Ovary (tissue), 7 donors: ENCODE measurements at regions not wholly inside any gene's neighbourhood (a gene's known extent, or its start where the extent isn't known, plus 50 kb on each side); places are given as distances from the start of the nearest gene placed in this dataset.

ENCODE experiments used
- DNase-seq, 5 donors: peaks; one replicate each; pipeline ENCODE4 v3.0.0-alpha.2; 2019 to 2020
- H3K27ac ChIP-seq, 2 donors: fragments of 200-600 bp; one replicate each; pipeline versions ENCODE4 v1.5.1 to v1.8.0; 2019 to 2022
- H3K27me3 ChIP-seq: fragments of 200-600 bp; one replicate; pipeline ENCODE4 v1.8.0; 2022
- H3K36me3 ChIP-seq: fragments of 200-600 bp; sonication (generic); one replicate; pipeline ENCODE4 v1.5.1; 2019
- H3K4me1 ChIP-seq: one replicate; pipeline ENCODE4 v1.8.1; 2013; ENCODE audit warnings: mild to moderate bottlenecking, moderate library complexity; ENCODE audit not compliant: insufficient read depth
- H3K4me3 ChIP-seq: fragments of 200-600 bp; sonication (generic); one replicate; pipeline ENCODE4 v1.5.1; 2017
- H3K9me3 ChIP-seq, 2 donors: fragments of 200-600 bp in 1 of 2; sonication (generic) in 1 of 2; one replicate each; pipeline versions ENCODE4 v1.5.1 to v1.8.1; 2013 to 2019; ENCODE audit warnings: mild to moderate bottlenecking in 1 of 2, moderate library complexity in 1 of 2
- EP300 ChIP-seq: sonication (generic); formaldehyde crosslinking; IDR thresholded peaks from one replicate; pipeline ENCODE4 v1.6.1; 2017; ENCODE audit warnings: antibody characterized with exemption
- POLR2A ChIP-seq: fragments of 450-650 bp; IDR thresholded peaks from one replicate; pipeline ENCODE4 v1.6.1; 2017; ENCODE audit warnings: antibody characterized with exemption, mild to moderate bottlenecking, moderate library complexity
- WGBS, 3 donors: extraction: QIAGEN DNeasy Blood & Tissue Kit in 1 of 3; methylation state at CpG; one replicate each; pipeline versions ENCODE4 v1.1.5 to v1.1.7; 2013 to 2017; 5-methylcytosine and 5-hydroxymethylcytosine counted together
- intact Hi-C, 4 donors: fragments of 100-400 bp; cut with DNase I; formaldehyde crosslinking; loops; one replicate each; pipeline versions ENCODE4 v1.11.0 to v1.15.1; 2022 to 2023
- TF ChIP-seq, protein P1 (sequence below), 3 donors: fragments of 450-650 bp in 2 of 3; fragments of 200-600 bp in 1 of 3; IDR thresholded peaks; one replicate each; pipeline versions ENCODE4 v1.5.1 to v1.8.0; 2016 to 2022; ENCODE audit warnings: antibody characterized with exemption in 3 of 3, mild to moderate bottlenecking in 1 of 3
- donor health status: DM: no; HTN: no; CAD: no; lungs with moderate emphysema.
- donor health status: DM: no; HTN: no; CAD: no.
- donor health status: Bipolar disorder and iron deficiency.
- donor health status: DM: no; HTN: no; CAD: no.
- donor health status: DM: yes; HTN: yes; CAD: no.

DNA sequence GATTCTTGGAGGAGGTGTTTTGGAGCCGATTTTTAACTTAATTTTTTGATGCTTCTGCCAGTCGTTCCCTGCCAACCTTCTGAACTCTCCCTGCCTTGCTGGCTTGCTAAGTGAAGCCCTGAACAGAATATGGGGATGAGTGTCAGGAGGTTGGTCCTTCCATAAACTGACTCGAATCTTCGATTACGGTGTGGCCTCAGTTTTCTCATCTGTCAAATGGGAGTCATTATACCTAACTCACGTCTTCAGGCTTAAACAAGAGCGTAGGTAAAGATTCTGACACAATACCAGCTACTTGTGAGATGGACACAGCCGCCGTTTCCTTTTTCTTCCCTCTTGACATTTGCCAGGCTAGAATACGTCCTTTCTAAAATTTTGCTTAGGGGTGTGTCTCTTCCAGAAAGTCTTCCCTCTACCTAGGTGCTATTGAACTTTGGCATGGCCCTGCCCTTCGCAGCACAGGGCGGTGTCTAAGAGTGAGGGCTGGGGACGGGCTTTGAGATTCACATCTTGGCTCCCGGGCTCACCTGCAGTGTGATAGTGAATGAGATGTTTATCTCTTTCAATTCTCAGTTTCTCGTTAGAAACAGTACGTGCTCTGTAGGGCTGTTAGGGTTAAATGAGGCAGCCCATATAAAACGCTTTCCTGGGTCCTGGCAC is 190.6 kb upstream of the SDK2 start:
- H3K27me3 ChIP-seq = no peaks in the 10 kb centered on the region
- H3K4me3 ChIP-seq = no peak overlapping the region
- H3K4me1 ChIP-seq = no peaks in the 10 kb centered on the region
- DNase-seq = no peak
- TF ChIP-seq, protein P1, sequence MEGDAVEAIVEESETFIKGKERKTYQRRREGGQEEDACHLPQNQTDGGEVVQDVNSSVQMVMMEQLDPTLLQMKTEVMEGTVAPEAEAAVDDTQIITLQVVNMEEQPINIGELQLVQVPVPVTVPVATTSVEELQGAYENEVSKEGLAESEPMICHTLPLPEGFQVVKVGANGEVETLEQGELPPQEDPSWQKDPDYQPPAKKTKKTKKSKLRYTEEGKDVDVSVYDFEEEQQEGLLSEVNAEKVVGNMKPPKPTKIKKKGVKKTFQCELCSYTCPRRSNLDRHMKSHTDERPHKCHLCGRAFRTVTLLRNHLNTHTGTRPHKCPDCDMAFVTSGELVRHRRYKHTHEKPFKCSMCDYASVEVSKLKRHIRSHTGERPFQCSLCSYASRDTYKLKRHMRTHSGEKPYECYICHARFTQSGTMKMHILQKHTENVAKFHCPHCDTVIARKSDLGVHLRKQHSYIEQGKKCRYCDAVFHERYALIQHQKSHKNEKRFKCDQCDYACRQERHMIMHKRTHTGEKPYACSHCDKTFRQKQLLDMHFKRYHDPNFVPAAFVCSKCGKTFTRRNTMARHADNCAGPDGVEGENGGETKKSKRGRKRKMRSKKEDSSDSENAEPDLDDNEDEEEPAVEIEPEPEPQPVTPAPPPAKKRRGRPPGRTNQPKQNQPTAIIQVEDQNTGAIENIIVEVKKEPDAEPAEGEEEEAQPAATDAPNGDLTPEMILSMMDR (IDR thresholded peaks at IDR 0.05) = no peak
- TF ChIP-seq POLR2A (no peak), EP300 (no peak)
- no peaks in the 10 kb centered on the region for H3K9me3 ChIP-seq
- H3K36me3 ChIP-seq = no peaks in the 10 kb centered on the region
- intact Hi-C loops = no loop called here
- no peak overlapping the region for H3K27ac ChIP-seq
- 66 to 73% (median 69%) methylated on average over 17 of the region's 17 CpGs for WGBS, 3 donors

DNA sequence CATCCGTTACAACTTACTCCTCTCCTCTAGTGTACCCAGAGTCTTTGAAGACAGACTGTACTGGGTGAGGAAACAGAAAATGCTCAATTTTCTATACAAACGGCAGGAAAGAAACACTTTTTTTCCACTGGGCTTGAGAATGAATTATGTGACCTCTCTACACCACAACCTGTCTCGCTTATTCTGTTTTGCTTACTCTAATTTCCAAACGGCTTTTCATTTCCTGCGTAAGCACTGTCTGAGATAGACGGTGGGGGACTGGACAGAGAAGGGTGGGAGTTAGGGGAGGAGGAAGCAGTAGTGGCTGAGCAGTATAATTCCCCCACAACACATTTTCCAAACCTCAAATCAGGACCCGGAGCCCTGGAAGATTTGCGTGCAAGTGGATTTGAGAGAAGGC is 191.4 kb upstream of the SDK2 start:
- no peak for TF ChIP-seq POLR2A
- TF ChIP-seq, protein P1 (IDR thresholded peaks at IDR 0.05) = no peak
- TF ChIP-seq EP300 = no peak
- no peaks in the 10 kb centered on the region for H3K27me3 ChIP-seq
- 3 to 5% (median 4%) methylated on average over 8 of the region's 8 CpGs for WGBS, 3 donors
- H3K9me3 ChIP-seq = no peaks in the 10 kb centered on the region
- no peak overlapping the region for H3K27ac ChIP-seq
- intact Hi-C loops = no loop called here
- H3K4me3 ChIP-seq = no peak overlapping the region
- H3K36me3 ChIP-seq = no peaks in the 10 kb centered on the region
- H3K4me1 ChIP-seq = no peaks in the 10 kb centered on the region
- no peak for DNase-seq

DNA sequence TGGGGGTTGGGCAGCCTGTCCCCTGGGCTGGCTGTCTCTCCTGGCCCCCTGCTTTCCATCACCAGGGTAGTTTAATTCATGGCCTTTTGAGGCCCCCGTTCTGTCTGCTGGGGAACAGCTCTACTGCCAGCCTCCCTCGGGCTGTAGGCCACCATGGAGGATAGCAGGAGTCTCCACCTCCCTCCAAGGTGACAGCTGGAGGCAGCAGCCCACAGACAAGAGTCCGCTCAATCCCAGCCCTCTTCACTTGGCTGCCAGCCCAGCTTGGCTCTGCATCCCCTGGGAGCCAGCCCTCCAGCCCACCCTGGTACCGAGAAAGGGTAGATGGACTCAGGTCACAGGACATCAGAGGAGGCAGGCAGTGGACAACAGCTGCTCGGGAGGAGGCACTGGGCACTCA is 194.6 kb upstream of the SDK2 start:
- intact Hi-C loops = no loop called here
- no peak for DNase-seq

DNA sequence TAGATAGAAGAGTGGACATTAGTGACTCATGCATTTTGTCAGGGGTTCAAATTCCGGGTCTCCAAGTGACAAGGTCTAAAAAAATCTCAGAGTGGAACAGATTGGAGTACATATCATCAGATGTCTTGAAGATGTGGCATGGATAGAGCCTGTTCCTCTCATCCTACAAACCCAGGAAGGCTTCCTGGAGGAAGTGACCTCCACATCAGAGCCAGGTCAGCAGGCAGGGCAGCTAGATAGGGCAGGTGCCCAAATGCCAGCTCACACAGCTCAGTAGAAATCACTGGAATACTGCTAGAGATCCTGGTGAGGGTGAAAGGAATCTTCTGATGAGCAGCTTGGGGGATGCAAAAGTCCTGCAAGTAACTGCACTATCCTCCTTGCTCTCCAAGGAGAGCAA is 196.6 kb upstream of the SDK2 start:
- no peak for DNase-seq
- Histone ChIP-seq H3K27ac (no peak overlapping the region), H3K4me1 (no peaks in the 10 kb centered on the region), H3K27me3 (no peaks in the 10 kb centered on the region), H3K4me3 (no peak overlapping the region), H3K9me3 (no peaks in the 10 kb centered on the region), H3K36me3 (no peaks in the 10 kb centered on the region)
- WGBS, 3 donors = 76 to 86% (median 86%) methylated on average over 1 of the region's 1 CpG
- intact Hi-C loops = no loop called here
- TF ChIP-seq, protein P1 (IDR thresholded peaks at IDR 0.05) = no peak
- no peak for TF ChIP-seq EP300
- TF ChIP-seq POLR2A = no peak

More for the DNA sequence above, 194.6 kb upstream of the SDK2 start:
- Histone ChIP-seq H3K27me3 (no peaks in the 10 kb centered on the region), H3K36me3 (no peaks in the 10 kb centered on the region), H3K9me3 (no peaks in the 10 kb centered on the region), H3K27ac (no peak overlapping the region), H3K4me3 (no peak overlapping the region), H3K4me1 (no peaks in the 10 kb centered on the region)
- 18 to 25% (median 20%) methylated on average over 4 to 5 of the region's 5 CpGs for WGBS, 3 donors
- TF ChIP-seq, protein P1 (IDR thresholded peaks at IDR 0.05) = no peak
- TF ChIP-seq EP300 (no peak), POLR2A (no peak)
